ENCODE measurements at regions not wholly inside any gene's neighbourhood (a gene's known extent, or its start where the extent isn't known, plus 50 kb on each side); places are given as distances from the start of the nearest gene placed in this dataset.

DNA sequence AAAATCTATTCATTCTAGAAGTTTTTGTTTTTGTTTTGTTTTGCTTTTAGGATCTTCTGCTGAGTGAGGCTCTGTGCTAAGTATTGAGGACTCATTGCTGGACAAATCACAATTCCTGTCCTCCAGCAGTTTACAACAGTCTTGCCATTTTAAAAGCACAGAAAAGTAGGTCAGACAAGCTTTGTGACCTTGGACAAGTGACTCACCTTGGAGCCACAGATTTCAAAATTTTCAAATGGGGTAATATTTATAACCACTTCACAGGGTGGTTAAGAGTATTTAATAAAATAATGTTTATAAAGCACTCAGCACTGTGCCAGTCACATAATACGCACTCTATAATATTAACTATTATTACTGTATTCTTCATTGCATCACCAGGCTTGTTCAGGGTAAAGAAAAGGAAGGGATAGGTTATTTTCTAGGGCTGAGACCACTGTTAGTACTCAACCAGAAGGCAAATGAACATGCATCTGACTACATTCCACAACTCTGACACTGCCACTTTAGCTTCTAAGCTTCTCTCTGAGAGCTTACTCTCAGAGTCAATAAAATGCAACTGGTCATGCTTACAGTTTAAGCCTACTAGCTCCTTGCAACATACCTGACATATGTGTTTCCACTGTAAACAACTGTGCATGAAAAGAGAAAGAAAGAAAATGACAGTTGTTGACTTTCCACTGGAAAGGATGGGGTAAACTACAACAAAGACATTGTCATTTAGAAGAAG lies 63.2 kb upstream of the FIBIN start:
- TF ChIP-seq EZH2phosphoT487 (IDR thresholded peaks at IDR 0.05; ENCODE audit: borderline replicate concordance) (no peak), CTCF (conservative IDR thresholded peaks at IDR 0.05; ENCODE audit: low read length) (no peak)

Measured in Loucy (cell line).